GM23338 (cell line): ENCODE measurements at regions not wholly inside any gene's neighbourhood (a gene's known extent, or its start where the extent isn't known, plus 50 kb on each side); places are given as distances from the start of the nearest gene placed in this dataset.

Experiments used
- ATAC-seq: fragments of 200-7000 bp; cut with Tn5 transposase; 3 replicates; pipeline ENCODE4 v1.9.1; 2020
- DNase-seq: peaks from one replicate; pipeline ENCODE4 v3.0.0-alpha.2; 2015; ENCODE audit warnings: low spot score
- H2AFZ ChIP-seq: fragments of 200-600 bp; sonication (generic); 2 replicates; pipeline ENCODE4 v1.8.0; 2016; ENCODE audit warnings: antibody characterized with exemption, mild to moderate bottlenecking, moderate library complexity
- H3F3A ChIP-seq: fragments of 200-600 bp; sonication (generic); replicated peaks from 2 replicates; pipeline ENCODE4 v1.8.0; 2017; ENCODE audit warnings: antibody characterized with exemption, mixed run types, low read depth
- H3K27ac ChIP-seq: fragments of 200-600 bp; sonication (generic); 2 replicates; pipeline ENCODE4 v1.6.1; 2016; ENCODE audit warnings: low read depth
- H3K27me3 ChIP-seq: fragments of 200-600 bp; sonication (generic); 2 replicates; pipeline ENCODE4 v1.8.0; 2016; ENCODE audit warnings: mild to moderate bottlenecking, mixed run types, moderate library complexity; ENCODE audit not compliant: insufficient read depth
- H3K36me3 ChIP-seq: fragments of 200-600 bp; sonication (generic); 2 replicates; pipeline ENCODE4 v1.8.0; 2016; ENCODE audit warnings: mild to moderate bottlenecking; ENCODE audit not compliant: insufficient read depth
- H3K4me1 ChIP-seq: fragments of 200-600 bp; sonication (generic); 2 replicates; pipeline ENCODE4 v1.8.0; 2016; ENCODE audit warnings: mild to moderate bottlenecking, moderate library complexity; ENCODE audit not compliant: insufficient read depth
- H3K4me2 ChIP-seq: fragments of 200-600 bp; sonication (generic); 2 replicates; pipeline ENCODE4 v1.7.1; 2017; ENCODE audit warnings: mixed run types
- H3K4me3 ChIP-seq: fragments of 200-600 bp; sonication (generic); 2 replicates; pipeline ENCODE4 v1.6.1; 2016; ENCODE audit warnings: mixed run types
- H3K79me2 ChIP-seq: fragments of 200-600 bp; sonication (generic); replicated peaks from 2 replicates; pipeline ENCODE4 v1.8.0; 2017; ENCODE audit warnings: mild to moderate bottlenecking; ENCODE audit not compliant: insufficient read depth
- H3K9me2 ChIP-seq: fragments of 200-600 bp; sonication (generic); 2 replicates; pipeline ENCODE4 v1.8.0; 2017; ENCODE audit not compliant: insufficient read depth
- H4K20me1 ChIP-seq: fragments of 200-600 bp; sonication (generic); replicated peaks from 2 replicates; pipeline ENCODE4 v1.8.0; 2017; ENCODE audit warnings: mild to moderate bottlenecking; ENCODE audit not compliant: insufficient read depth
- H3K27ac Mint-ChIP-seq: 2 replicates; pipeline ENCODE4 v1.8.0; 2020; ENCODE audit warnings: inconsistent platforms, mild to moderate bottlenecking, moderate library complexity, mixed read lengths
- H3K27me3 Mint-ChIP-seq: 3 replicates; pipeline ENCODE4 v1.8.0; 2022; ENCODE audit warnings: low read depth, mild to moderate bottlenecking, moderate library complexity, mixed read lengths, inconsistent platforms; ENCODE audit not compliant: insufficient read depth, poor library complexity
- H3K36me3 Mint-ChIP-seq: 3 replicates; pipeline ENCODE4 v1.8.0; 2021; ENCODE audit warnings: low read depth, mild to moderate bottlenecking, inconsistent platforms, moderate library complexity, mixed read lengths
- H3K4me1 Mint-ChIP-seq: 3 replicates; pipeline ENCODE4 v1.8.0; 2020; ENCODE audit warnings: mild to moderate bottlenecking, inconsistent platforms, mixed read lengths
- H3K4me3 Mint-ChIP-seq: 3 replicates; pipeline ENCODE4 v1.8.0; 2021; ENCODE audit warnings: moderate library complexity, mild to moderate bottlenecking, inconsistent platforms, mixed read lengths
- H3K9me3 Mint-ChIP-seq: 3 replicates; pipeline ENCODE4 v1.8.0; 2020; ENCODE audit warnings: moderate library complexity, mild to moderate bottlenecking, inconsistent platforms, mixed read lengths
- CREB1 ChIP-seq: fragments of 250-450 bp; sonication (Bioruptor Pico); IDR thresholded peaks from 2 replicates; pipeline ENCODE4 v1.5.0; 2020; ENCODE audit warnings: low read depth, mild to moderate bottlenecking, moderate library complexity
- EZH2 ChIP-seq: fragments of 200-600 bp; sonication (generic); IDR thresholded peaks from one replicate; pipeline ENCODE4 v1.8.0; 2017; ENCODE audit warnings: antibody characterized with exemption, mild to moderate bottlenecking, low read depth; ENCODE audit not compliant: unreplicated experiment
- EZH2phosphoT487 ChIP-seq: fragments of 200-600 bp; sonication (generic); IDR thresholded peaks from one replicate; pipeline ENCODE4 v1.8.1; 2018; ENCODE audit warnings: antibody characterized with exemption; ENCODE audit not compliant: unreplicated experiment
- NANOG ChIP-seq: IDR thresholded peaks from 2 replicates; pipeline ENCODE4 v1.6.1; 2016; ENCODE audit warnings: antibody characterized with exemption, borderline replicate concordance
- POLR2AphosphoS5 ChIP-seq: IDR thresholded peaks from 2 replicates; pipeline ENCODE4 v1.6.1; 2016; ENCODE audit warnings: antibody characterized with exemption, low read depth
- ZNF331 ChIP-seq: fragments of 250-450 bp; sonication (Bioruptor Pico); IDR thresholded peaks from 2 replicates; pipeline ENCODE4 v1.5.0; 2020; ENCODE audit warnings: low read depth, mild to moderate bottlenecking, moderate library complexity
- TF ChIP-seq, protein P1 (sequence below): IDR thresholded peaks from 2 replicates; pipeline ENCODE4 v1.6.1; 2016; ENCODE audit warnings: antibody characterized with exemption

DNA sequence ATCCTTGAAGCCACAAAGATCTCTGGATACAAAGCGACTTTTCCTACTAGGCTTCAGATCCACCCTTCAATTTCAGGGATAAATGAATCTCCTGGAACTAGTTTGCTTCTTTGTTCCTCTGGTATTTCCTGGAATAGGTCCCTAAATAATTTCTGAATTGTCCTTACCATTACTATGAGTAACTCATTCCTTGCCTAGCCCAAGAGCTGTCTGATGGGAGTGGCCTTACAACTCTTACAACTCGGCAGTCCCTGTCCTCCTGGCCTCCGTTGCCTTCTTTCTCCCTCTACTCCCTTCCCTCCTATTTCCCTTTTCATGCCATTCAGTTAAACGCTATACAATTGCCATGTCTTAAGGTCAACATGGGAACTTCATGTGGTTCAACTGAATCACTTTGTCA, 98.2 kb upstream of the FHL2 start:
- Histone ChIP-seq H3F3A (no peaks in the 10 kb centered on the region), H3K79me2 (no peaks in the 10 kb centered on the region), H4K20me1 (no peaks in the 10 kb centered on the region), H3K27ac (no peak overlapping the region), H3K36me3 (no peaks in the 10 kb centered on the region), H3K4me3 (no peak overlapping the region), H2AFZ (no peak overlapping the region), H3K4me1 (no peaks in the 10 kb centered on the region), H3K27me3 (no peaks in the 10 kb centered on the region), H3K4me2 (no peak overlapping the region), H3K9me2 (no peaks in the 10 kb centered on the region)
- no peak for ATAC-seq
- H3K4me1 Mint-ChIP-seq: no peaks in the 10 kb centered on the region
- H3K27me3 Mint-ChIP-seq: peaks cover 4% of the 10 kb centered on the region
- peaks cover 3% of the 10 kb centered on the region; the same call in 1 of the 3 replicates for H3K36me3 Mint-ChIP-seq
- H3K27ac Mint-ChIP-seq: no peak overlapping the region
- TF ChIP-seq CREB1 (CRISPR knock-in tag) (no peak), EZH2phosphoT487 (no peak), EZH2 (no peak)
- TF ChIP-seq, protein P1, sequence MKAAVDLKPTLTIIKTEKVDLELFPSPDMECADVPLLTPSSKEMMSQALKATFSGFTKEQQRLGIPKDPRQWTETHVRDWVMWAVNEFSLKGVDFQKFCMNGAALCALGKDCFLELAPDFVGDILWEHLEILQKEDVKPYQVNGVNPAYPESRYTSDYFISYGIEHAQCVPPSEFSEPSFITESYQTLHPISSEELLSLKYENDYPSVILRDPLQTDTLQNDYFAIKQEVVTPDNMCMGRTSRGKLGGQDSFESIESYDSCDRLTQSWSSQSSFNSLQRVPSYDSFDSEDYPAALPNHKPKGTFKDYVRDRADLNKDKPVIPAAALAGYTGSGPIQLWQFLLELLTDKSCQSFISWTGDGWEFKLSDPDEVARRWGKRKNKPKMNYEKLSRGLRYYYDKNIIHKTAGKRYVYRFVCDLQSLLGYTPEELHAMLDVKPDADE: no peak
- H3K4me3 Mint-ChIP-seq: no peak overlapping the region
- H3K9me3 Mint-ChIP-seq: peaks cover 11% of the 10 kb centered on the region; the same call in 2 of the 3 replicates
- no peak for DNase-seq

DNA sequence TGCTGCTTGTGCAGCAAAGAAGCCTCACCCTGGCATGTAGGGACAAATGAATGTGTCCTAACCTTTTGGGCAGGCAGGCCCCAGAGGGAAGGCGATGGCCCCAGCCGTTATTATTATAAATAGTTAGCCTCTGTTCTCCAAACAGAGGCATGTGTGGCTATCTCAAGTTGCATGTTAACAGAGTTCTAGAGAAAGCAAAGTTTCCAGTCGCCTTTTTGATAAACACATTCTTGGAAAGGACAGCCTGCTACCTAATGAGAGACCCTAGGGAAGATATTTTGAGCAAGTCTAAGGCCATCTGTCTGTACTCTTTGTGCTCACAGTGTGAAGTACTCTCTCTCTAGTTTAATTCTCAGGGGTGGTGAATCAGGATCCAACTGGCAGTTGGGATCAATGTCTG, 97.4 kb upstream of the FHL2 start:
- no peaks in the 10 kb centered on the region for H3K4me1 ChIP-seq
- H3K27ac ChIP-seq: no peak overlapping the region
- H3K4me1 Mint-ChIP-seq: no peaks in the 10 kb centered on the region

DNA sequence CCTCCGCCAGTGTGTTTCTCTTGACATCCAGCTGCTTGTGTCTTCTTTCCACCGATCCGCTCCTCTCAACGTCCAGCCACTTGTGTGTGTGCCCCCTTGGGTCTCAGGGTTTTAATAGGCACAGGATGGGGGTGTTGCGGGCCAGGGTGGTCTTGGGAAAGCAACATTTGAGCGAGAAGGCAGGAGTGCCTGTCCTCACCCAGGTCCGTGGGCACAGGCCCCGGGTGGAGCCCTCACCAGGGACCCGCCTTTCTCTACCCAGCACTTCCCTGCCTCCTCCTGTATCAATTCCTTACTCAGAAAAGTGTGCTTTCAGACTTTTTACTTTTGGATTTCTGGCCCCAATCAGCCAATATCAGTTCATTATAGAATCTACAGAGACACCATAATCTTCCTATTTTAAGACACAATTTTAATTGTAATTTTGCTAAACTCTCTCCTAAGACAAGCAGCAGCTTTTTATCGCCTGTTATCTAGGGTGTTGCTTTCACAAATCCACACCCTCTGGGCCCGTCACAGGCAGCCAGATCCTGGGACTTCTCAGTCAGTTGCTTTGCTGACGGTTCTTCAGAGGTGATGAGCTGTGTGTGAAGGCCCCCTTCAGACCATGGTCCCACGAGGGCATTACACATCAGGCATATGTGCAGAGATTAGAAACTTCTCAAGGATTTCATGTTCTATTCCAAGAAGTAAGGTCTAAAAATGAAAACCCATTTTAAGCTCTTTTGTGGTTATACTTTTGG, 96.0 kb upstream of the FHL2 start:
- H3K27ac Mint-ChIP-seq: no peak overlapping the region
- TF ChIP-seq NANOG (no peak), ZNF331 (CRISPR knock-in tag) (no peak)

More for the DNA sequence above, 97.4 kb upstream of the FHL2 start:
- Histone ChIP-seq H3K79me2 (no peaks in the 10 kb centered on the region), H3K36me3 (no peaks in the 10 kb centered on the region), H4K20me1 (no peaks in the 10 kb centered on the region), H3K4me3 (no peak overlapping the region), H3K27me3 (no peaks in the 10 kb centered on the region), H3F3A (no peaks in the 10 kb centered on the region), H3K4me2 (no peak overlapping the region), H2AFZ (0 out of 2 replicates have a peak overlapping the region, but pooled peaks have one; percentile 23), H3K9me2 (no peaks in the 10 kb centered on the region)
- H3K9me3 Mint-ChIP-seq: peaks cover 8% of the 10 kb centered on the region; the same call in 2 of the 3 replicates
- TF ChIP-seq ZNF331 (CRISPR knock-in tag) (no peak), POLR2AphosphoS5 (no peak)
- TF ChIP-seq, protein P1: no peak
- ATAC-seq (no peak), DNase-seq (no peak)
- no peak overlapping the region for H3K4me3 Mint-ChIP-seq
- peaks cover 4% of the 10 kb centered on the region for H3K27me3 Mint-ChIP-seq
- H3K36me3 Mint-ChIP-seq: no peaks in the 10 kb centered on the region
- no peak overlapping the region for H3K27ac Mint-ChIP-seq

More for the DNA sequence above, 96.0 kb upstream of the FHL2 start:
- no peaks in the 10 kb centered on the region for H3K36me3 ChIP-seq
- no peak overlapping the region for H3K4me2 ChIP-seq
- Mint-ChIP-seq H3K4me1 (no peaks in the 10 kb centered on the region), H3K9me3 (peaks cover 3% of the 10 kb centered on the region; the same call in 1 of the 3 replicates), H3K27me3 (peaks cover 4% of the 10 kb centered on the region), H3K36me3 (no peaks in the 10 kb centered on the region), H3K4me3 (no peak overlapping the region)
- DNase-seq: no peak
- H4K20me1 ChIP-seq: no peaks in the 10 kb centered on the region
- H3K27me3 ChIP-seq: no peaks in the 10 kb centered on the region
- no peaks in the 10 kb centered on the region for H3K79me2 ChIP-seq
- no peak overlapping the region for H3K4me3 ChIP-seq
- no peak overlapping the region for H3K27ac ChIP-seq
- no peaks in the 10 kb centered on the region for H3K4me1 ChIP-seq
- H3F3A ChIP-seq: no peaks in the 10 kb centered on the region
- H3K9me2 ChIP-seq: no peaks in the 10 kb centered on the region
- ATAC-seq: no peak
- no peak overlapping the region for H2AFZ ChIP-seq
